ENCODE measurements at regions not wholly inside any gene's neighbourhood (a gene's known extent, or its start where the extent isn't known, plus 50 kb on each side); places are given as distances from the start of the nearest gene placed in this dataset.

DNA sequence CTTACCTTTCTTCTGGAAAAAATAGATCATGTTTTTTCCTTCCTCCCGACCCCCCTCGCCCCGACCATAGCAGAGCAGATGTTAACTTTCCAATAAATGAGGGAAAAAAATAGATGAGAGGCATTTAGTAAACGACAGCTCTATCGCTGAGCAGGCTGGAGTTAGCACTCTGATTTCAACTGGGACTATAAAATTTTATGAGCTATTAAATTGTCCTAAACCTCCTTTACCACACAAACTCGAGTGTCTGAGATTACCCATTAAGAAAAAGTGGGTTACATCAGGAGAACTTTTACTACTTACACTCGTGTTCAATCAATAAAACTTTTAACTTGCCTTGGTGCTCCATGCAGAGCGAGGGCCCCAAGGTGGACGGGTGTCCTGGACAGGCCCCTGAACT, 59.8 kb upstream of the RNU6ATAC start:
- no peak for ATAC-seq
- TF ChIP-seq CTCF (IDR thresholded peaks at IDR 0.05) = no peak
- no peak for FAIRE-seq
- Histone ChIP-seq H3K4me1 (no peaks in the 10 kb centered on the region), H3K27me3 (no peaks in the 10 kb centered on the region), H3K4me3 (no peak overlapping the region), H3K9me3 (no peaks in the 10 kb centered on the region), H3K27ac (no peak overlapping the region), H3K36me3 (no peaks in the 10 kb centered on the region)
- no peak for DNase-seq
- WGBS, 2 donors = 56 to 66% methylated on average over 9 of the region's 9 CpGs
- intact Hi-C loops (cut with DNase I) = no loop called here

- WGBS, 2 donors = 72 to 76% methylated on average over 9 of the region's 9 CpGs
- FAIRE-seq = no peak
- intact Hi-C loops (cut with DNase I) = no loop called here
- peak in 3 of 6 donors; percentile 8 to 47 (median 36) for DNase-seq
- Histone ChIP-seq H3K36me3 (no peaks in the 10 kb centered on the region), H3K9me3 (no peaks in the 10 kb centered on the region), H3K4me3 (no peak overlapping the region), H3K27ac (no peak overlapping the region), H3K27me3 (no peaks in the 10 kb centered on the region), H3K4me1 (no peaks in the 10 kb centered on the region)
- TF ChIP-seq CTCF (IDR thresholded peaks at IDR 0.05) = no peak
- ATAC-seq = no peak
Observed at GRCh38 chr9:134224567-134225093, 60.3 kb upstream of the RNU6ATAC start.

DNA sequence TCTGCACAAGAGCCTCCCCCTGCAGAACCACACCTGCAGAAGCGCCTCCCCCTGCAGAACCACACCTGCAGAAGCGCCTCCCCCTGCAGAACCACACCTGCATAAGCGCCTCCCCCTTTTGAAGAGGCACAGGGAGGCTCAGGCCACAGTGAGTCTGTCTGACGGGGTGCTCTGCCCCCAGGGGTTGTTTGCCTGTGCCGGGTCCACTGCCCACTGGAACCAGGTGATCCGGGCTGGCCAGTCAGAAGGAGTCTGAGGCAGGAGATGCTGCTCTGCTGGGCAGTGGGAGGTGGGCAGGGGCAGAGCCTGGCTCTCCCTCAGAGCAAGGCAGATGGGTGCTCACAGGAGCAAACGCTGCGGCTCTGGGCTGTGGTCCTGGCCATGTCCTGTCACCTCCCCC, 60.8 kb upstream of the RNU6ATAC start:
- Histone ChIP-seq H3K4me1 (no peaks in the 10 kb centered on the region), H3K9me3 (no peaks in the 10 kb centered on the region), H3K4me3 (no peak overlapping the region), H3K27me3 (no peaks in the 10 kb centered on the region), H3K27ac (no peak overlapping the region), H3K36me3 (no peaks in the 10 kb centered on the region)
- 65 to 85% methylated on average over 8 of the region's 8 CpGs for WGBS, 2 donors
- peak in 3 of 6 donors; percentile 3 to 42 (median 31) for DNase-seq
- intact Hi-C loops (cut with DNase I) = no loop called here
- TF ChIP-seq CTCF (IDR thresholded peaks at IDR 0.05) = no peak
- no peak for FAIRE-seq
- ATAC-seq = no peak

DNA sequence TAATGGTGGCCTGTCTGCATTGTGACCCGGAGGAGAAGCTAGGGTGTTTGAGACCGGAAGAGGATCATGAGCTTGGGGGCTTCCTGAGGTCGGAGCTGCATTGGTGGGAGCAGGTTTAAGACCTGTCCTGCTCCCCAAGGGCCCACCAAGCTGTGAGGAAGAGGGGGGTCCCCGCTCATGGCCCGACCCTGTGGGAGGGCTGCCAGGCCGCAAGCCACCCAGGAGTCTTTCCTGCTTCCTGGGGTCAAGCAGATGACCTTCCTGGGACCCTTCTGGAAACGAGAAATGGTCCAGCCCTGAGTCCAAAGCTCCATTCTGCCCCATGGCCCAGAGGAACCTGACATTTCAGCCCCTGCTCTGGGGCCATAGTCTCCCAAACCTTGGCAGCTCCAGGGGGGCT, 61.5 kb upstream of the RNU6ATAC start:
- H3K36me3 ChIP-seq = no peaks in the 10 kb centered on the region
- ATAC-seq (no peak), DNase-seq (no peak), FAIRE-seq (no peak)
- H3K4me1 ChIP-seq = no peaks in the 10 kb centered on the region
- H3K27ac ChIP-seq = no peak overlapping the region
- no peaks in the 10 kb centered on the region for H3K27me3 ChIP-seq
- no peak for TF ChIP-seq CTCF (IDR thresholded peaks at IDR 0.05)
- intact Hi-C loops (cut with DNase I) = no loop called here
- 52 to 67% methylated on average over 7 of the region's 7 CpGs for WGBS, 2 donors
- no peaks in the 10 kb centered on the region for H3K9me3 ChIP-seq
- H3K4me3 ChIP-seq = no peak overlapping the region

GRCh38 chr9:134226221-134226930, 62.0 kb upstream of the RNU6ATAC start:
- intact Hi-C loops (cut with DNase I) = no loop called here
- no peak overlapping the region for H3K27ac ChIP-seq
- no peaks in the 10 kb centered on the region for H3K4me1 ChIP-seq
- H3K36me3 ChIP-seq = no peaks in the 10 kb centered on the region
- TF ChIP-seq CTCF (IDR thresholded peaks at IDR 0.05) = no peak
- FAIRE-seq (no peak), ATAC-seq (no peak), DNase-seq (peak in 2 of 6 donors; percentile 23 to 43)
- 48 to 51% methylated on average over 27 of the region's 27 CpGs for WGBS, 2 donors
- no peaks in the 10 kb centered on the region for H3K9me3 ChIP-seq
- no peak overlapping the region for H3K4me3 ChIP-seq
- no peaks in the 10 kb centered on the region for H3K27me3 ChIP-seq

Data from pancreas (tissue), 10 donors.